ENCODE measurements at regions not wholly inside any gene's neighbourhood (a gene's known extent, or its start where the extent isn't known, plus 50 kb on each side); places are given as distances from the start of the nearest gene placed in this dataset.

DNA sequence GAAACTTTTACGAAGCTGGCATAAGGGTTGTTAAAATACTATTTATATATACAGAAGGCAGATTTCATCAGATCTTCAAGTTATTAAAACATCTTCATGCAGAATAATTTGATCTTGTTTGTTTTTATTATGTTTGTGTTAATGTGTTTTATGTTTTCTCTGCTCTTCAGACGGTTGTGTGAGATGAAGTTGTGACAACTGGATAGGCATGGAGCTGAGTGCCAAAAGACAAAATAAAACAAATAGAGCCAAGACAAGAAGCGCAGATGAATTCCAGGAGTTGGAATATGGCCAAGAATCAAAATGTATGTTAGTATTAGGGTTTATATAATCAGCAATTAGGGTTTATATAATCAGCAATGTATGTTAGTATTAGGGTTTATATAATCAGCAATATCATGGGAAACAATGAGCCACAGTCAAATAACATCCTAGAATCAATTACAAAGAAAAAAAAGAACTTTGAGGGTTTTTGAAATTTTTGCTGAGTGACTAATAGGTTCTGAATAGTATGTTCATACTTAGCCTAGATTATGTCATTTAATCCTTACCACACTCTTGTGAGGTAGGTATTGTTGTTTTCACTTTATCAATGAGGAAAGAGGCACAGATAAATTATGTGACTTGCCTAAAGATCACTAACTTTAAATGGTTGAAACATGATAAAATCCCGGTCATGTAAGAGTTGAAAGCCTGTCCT, 488.0 kb upstream of the STEAP1 start:
- TF ChIP-seq, protein P1, sequence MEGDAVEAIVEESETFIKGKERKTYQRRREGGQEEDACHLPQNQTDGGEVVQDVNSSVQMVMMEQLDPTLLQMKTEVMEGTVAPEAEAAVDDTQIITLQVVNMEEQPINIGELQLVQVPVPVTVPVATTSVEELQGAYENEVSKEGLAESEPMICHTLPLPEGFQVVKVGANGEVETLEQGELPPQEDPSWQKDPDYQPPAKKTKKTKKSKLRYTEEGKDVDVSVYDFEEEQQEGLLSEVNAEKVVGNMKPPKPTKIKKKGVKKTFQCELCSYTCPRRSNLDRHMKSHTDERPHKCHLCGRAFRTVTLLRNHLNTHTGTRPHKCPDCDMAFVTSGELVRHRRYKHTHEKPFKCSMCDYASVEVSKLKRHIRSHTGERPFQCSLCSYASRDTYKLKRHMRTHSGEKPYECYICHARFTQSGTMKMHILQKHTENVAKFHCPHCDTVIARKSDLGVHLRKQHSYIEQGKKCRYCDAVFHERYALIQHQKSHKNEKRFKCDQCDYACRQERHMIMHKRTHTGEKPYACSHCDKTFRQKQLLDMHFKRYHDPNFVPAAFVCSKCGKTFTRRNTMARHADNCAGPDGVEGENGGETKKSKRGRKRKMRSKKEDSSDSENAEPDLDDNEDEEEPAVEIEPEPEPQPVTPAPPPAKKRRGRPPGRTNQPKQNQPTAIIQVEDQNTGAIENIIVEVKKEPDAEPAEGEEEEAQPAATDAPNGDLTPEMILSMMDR (conservative IDR thresholded peaks at IDR 0.05), result no peak
- TF ChIP-seq ZFX (IDR thresholded peaks at IDR 0.05), result no peak
